ENCODE measurements at regions not wholly inside any gene's neighbourhood (a gene's known extent, or its start where the extent isn't known, plus 50 kb on each side); places are given as distances from the start of the nearest gene placed in this dataset.

DNA sequence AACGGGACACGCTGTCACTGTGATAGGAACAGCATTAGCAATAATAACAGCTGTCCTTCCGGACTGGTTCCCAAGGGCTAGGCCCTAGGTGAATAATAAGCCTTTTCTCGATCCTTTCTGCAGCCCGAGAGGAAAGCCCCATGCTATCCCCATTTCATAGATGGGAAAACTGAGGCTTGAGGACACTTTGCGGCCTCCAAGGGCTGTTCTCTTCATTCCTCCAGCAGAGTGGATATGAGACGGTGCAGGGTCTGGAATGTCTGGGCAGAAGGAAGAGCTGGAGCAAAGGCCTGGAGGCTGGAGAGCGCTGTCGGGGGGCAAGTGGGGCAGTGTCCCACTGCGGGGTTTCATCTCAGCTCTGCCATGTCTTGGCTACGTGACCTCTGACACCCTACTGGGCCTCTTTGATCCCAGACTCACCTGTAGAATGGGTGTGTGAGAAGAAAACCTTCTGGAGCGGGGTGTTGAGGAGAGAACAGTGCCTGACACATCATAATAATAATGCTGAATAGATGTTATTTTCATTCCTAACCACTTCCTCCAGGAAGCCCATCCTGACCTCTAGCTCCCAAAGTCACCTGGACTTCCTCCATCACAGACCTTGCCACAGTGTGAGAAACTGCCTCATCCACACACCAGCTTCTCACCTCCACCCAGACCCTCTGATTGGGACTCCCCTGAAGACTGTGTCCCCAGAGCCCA is 74.8 kb downstream of the CEBPB start:
- TF ChIP-seq POLR2A (IDR thresholded peaks at IDR 0.05; ENCODE audit: low read length), result no peak
- no peak for TF ChIP-seq GATA1 (IDR thresholded peaks at IDR 0.05; ENCODE audit: low read depth, low read length)
- no peak for DNase-seq

DNA sequence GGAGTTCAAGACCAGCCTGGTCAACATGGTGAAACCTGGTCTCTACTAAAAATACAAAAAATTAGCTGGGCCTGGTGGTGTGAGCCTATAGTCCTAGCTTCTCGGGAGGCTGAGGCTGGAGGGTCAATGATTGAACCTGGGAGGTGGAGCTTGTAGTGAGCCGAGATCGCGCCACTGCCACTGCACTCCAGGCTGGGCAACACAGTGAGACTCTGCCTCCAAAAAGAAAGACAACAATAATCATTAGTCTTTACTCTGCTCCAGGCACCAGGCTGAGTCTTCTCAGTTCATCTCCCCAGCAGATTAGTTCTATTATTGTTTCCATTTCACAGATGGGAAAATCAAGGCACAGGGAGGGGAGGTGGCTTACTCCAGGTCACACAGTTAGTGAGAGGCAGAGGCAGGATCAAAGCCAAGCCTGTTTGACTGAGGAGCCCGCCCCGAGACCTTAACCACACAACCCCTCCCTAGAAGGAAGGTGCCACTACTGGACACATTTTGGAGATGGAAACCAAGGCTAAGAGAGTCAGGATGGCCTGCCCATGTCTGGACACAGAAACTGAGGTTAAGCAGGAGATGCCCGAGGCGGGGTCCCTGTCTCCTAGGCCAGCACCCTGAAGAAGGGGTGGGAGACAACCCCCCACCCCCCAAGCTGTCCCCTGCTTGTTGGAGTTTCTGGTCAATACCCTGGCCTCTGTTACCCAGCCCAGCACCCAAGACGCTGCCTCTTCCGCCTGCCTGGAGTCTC is 75.8 kb downstream of the CEBPB start:
- no peak for TF ChIP-seq GATA1 (IDR thresholded peaks at IDR 0.05; ENCODE audit: low read depth, low read length)
- no peak for TF ChIP-seq POLR2A (IDR thresholded peaks at IDR 0.05; ENCODE audit: low read length)
- DNase-seq, result no peak

DNA sequence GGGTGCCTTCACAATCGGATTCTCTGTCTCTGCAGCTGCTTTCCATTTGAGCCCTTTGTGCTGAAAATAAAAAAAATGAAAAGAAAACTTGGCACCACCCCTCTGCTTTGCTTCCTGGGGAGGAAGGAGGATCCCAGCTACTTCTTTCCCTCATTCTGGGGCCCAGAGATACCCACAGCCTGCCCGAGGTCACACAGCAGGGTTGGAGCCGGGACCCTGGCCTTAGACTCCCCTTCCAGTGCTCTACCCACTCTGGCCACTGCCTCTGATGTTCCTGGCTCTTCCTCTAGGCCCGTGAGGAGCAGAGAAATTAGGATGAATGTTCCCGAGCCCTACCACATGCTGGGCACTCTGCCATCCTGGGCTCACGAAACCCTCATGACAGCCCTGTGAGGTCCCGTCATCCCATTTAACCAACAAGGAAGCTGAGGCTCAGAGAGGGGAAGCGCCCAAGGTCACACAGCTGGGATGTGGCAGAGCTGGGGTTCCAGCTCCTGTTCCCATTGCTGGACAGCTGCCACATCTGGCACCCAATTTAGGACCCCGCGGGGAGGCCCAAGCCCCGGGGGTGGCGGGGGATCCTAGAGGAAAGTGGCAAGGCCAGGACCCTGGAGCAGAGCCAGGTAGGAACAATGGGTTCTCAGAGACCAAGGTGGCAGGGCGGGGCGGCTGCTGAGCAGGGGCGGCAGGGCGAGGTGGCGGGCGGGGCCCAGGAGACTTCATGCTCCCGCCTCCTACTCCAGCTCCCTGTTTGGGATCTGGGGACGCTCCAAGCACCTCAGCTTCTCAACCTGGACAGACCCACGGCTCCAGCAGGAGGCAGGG is 76.6 kb downstream of the CEBPB start:
- DNase-seq, result no peak
- no peak for TF ChIP-seq GATA1 (IDR thresholded peaks at IDR 0.05; ENCODE audit: low read depth, low read length)
- no peak for TF ChIP-seq POLR2A (IDR thresholded peaks at IDR 0.05; ENCODE audit: low read length)

DNA sequence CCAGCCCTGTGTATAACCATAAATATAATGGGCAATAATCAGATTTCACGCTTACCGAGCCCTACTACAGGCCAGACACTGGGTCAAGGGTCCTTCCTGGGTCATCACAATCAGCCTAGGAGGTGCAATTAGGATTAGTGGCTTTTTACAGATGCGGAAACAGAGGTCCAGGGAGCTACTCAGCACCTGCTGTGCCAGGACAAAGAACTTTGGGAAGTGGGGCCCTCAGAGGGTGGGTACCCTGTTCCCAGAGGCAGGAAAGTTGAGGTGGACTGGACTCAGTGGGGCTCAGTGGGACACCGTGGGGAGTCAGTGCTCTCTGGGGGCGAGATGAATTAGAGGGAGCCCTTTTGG is 77.2 kb downstream of the CEBPB start:
- TF ChIP-seq POLR2A (IDR thresholded peaks at IDR 0.05; ENCODE audit: low read length), result no peak
- TF ChIP-seq GATA1 (IDR thresholded peaks at IDR 0.05; ENCODE audit: low read depth, low read length), result no peak
- no peak for DNase-seq

DNA sequence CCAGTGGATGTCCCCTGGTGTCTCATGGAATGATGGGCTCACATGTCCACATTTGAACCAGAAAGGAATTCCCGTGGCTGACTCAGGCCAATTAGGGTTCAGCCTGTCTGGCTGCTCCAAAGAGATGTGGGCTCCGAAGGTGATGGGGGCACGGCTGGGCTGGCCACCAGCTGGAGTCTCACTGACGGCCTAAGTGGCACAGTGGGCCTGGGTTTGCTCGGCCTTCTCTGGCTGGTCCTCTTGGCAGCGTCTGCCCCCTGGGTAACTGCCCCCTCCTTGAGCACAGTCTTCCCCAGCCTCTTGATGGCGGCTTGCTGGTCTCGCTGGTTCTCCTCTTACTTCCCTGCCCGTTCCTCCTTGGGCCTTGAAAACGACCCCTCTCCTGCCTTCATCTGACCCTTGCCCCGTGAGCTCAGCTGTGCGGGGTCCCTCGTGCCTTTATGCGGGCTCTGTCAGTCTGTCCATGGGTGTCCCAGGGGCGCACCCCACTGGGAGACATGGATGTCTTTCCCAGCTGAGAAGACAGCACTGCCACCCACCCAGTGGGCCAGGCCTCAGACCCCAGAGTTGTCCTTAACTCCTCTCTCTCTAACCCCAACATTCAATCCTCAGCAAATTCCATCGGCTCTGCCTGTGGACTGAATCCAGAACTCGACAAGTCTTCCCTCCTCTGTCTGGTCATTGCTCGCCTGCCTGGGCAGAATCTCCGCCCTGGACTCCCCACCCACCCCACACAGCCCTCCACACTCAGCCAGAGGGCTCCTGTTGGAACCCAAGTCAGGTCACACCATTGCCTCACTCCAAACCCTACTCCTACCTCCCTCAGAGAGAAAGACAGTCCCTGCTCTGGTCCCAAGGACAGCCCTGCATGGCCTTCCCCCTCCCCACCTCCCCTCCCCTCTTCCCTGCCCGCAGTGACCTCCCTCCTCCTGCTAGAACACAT is 78.7 kb downstream of the CEBPB start:
- TF ChIP-seq POLR2A (IDR thresholded peaks at IDR 0.05; ENCODE audit: low read length) (no peak), GATA1 (IDR thresholded peaks at IDR 0.05; ENCODE audit: low read depth, low read length) (no peak)
- no peak for DNase-seq

DNA sequence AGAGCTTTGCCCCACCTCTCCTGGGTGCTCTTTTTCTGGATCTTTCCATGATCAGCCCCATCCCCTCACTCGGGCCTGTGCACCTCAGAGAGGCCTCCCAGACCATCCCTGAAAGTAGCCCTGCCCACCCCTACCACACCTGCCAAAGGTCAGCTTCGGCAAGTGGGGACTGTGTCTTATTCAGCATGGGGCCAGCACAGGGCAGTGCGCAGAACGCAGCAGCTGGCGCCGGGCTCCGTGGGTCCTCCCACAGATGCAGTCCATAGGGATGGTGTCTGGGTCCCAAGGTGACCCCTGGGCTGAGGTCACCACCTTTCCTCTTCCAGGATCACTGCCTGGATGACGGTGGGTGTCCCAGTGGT is 79.4 kb downstream of the CEBPB start:
- TF ChIP-seq POLR2A (IDR thresholded peaks at IDR 0.05; ENCODE audit: low read length) (no peak), GATA1 (IDR thresholded peaks at IDR 0.05; ENCODE audit: low read depth, low read length) (no peak)
- DNase-seq, result no peak

DNA sequence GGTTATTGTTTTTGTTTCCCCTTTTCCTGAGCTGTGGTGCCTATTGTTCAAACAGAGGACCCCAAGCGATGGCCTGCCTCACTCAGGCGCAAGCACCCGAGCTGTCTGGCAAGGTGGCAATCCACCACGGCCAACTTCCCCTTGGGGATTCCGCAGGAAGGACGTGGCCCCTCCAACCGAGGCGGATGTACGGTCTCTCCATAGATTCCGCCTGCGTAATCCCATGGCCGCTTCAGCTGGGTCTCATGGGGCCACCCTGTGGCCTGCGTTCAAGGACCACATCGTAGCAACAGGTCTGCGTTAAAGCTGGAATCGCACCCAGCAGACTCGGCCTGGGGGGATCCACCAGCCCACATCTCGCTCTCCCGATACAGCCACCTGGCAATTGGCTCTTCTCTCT is 79.9 kb downstream of the CEBPB start:
- DNase-seq, result no peak

DNA sequence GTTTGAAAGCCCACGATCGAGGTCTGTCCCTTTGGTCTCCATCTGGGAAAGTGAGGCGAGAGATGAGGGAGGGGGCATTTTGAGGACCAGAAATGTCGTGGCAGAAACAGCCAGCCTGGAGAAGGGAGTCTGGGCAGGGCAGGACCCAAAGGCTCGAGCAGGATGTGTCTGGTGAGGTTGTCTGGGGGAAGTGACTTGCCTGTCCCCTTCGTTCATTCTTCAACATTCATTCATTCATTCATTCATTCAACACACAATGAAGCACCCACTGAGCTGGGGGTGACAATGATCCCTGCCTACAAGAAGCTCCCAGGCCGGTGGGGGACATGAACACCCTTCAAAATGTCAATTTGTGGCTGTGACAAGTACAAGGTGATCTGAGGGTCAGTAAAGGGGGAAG is 80.5 kb downstream of the CEBPB start:
- no peak for DNase-seq
- no peak for TF ChIP-seq POLR2A (IDR thresholded peaks at IDR 0.05; ENCODE audit: low read length)
- TF ChIP-seq GATA1 (IDR thresholded peaks at IDR 0.05; ENCODE audit: low read depth, low read length), result no peak

More for the DNA sequence above, 79.9 kb downstream of the CEBPB start:
- no peak for TF ChIP-seq GATA1 (IDR thresholded peaks at IDR 0.05; ENCODE audit: low read depth, low read length)
- no peak for TF ChIP-seq POLR2A (IDR thresholded peaks at IDR 0.05; ENCODE audit: low read length)

DNA sequence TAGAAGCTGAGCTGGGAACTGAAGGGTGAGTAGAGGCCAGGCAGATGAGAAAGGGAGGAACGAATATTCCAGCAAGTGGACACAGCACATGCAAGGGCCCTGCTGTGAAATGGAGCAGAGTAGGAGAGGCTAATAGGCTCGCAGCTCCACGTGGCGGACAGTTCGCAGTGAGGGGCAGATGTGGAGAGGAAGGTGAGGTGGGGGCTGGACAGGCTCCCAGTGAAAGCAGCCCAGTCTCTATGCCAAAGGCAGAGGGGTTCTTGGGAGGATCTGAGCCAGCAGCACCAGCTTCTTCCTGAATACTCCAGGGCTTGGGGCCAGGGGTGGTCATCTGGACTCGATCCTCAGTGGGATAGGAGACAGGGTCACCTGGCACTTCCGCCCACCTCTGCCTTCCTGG is 81.0 kb downstream of the CEBPB start:
- no peak for DNase-seq
- TF ChIP-seq POLR2A (IDR thresholded peaks at IDR 0.05; ENCODE audit: low read length) (no peak), GATA1 (IDR thresholded peaks at IDR 0.05; ENCODE audit: low read depth, low read length) (no peak)

DNA sequence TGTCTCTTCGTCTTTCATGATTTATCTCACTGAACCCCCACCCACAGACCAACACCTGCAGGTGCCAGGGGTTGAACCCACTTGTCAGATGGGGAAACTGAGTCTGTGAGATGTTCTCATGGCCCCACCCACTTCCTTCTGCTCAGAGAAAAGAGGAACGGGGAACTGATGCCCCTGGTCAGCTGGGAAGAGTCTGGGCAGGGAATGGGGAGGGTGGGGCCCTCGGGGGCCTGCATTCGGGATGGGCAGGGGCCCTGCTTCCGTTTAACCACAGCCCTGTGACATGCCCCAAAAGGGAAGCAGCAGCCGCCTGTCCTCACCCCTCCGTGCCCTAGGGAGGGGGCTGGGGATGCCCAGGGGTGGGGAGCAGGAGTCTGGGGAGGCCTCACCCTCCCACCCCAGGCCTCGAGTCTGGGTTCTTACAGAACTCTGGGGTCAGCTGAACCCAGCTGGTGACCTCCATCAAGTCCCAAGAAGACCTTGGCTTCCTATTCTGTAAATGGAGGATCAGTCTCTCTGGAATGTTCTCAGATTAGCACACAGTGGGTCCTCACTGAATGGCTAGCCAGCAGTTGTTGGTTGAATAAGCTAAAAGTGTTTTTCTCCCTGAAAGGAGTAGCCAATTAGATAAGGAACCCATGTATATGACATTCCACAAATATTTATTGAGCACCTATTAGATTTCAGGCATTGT is 81.5 kb downstream of the CEBPB start:
- no peak for DNase-seq
- TF ChIP-seq POLR2A (IDR thresholded peaks at IDR 0.05; ENCODE audit: low read length) (no peak), GATA1 (IDR thresholded peaks at IDR 0.05; ENCODE audit: low read depth, low read length) (no peak)

DNA sequence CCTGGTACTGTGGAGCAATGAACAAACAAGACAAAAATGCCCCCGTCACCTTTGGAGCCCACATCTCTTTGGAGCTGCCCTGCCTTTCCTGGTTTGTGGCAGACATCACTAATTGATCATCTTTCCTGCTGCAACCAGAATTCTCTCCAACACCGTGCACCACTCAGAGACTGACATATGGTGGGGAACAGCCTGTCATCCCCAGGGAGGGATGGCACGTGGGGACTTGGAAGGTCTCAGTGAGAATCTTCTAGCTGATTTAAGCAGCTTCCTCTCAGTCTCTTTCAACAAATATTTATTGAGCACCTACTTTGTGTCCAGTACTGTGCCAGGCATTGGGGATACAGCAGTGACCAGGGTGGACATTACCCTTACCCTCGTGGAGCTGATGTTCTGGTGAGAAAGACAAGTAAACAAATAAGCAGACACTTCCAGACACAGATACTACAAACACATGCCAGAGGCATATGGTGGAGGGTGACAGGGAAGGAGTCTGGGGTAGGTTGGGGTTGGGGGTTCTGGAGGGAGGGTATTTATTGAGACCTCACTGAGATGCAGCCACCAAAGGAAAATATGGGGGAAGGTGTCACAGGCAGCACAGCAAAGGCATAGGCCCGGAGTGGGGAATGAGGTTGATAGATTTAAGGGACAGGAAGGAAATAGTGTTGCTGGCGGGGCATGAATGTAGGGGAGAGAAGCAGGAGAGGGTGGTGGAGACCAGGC is 82.3 kb downstream of the CEBPB start:
- TF ChIP-seq GATA1 (IDR thresholded peaks at IDR 0.05; ENCODE audit: low read depth, low read length) (no peak), POLR2A (IDR thresholded peaks at IDR 0.05; ENCODE audit: low read length) (no peak)
- no peak for DNase-seq
